ENCODE measurements at regions not wholly inside any gene's neighbourhood (a gene's known extent, or its start where the extent isn't known, plus 50 kb on each side); places are given as distances from the start of the nearest gene placed in this dataset.

- H3K4me1 Mint-ChIP-seq (ENCODE audit: low read depth): peaks cover 2% of the 10 kb centered on the region
- H3K4me3 Mint-ChIP-seq (ENCODE audit: low read depth): no peak overlapping the region
- H3K36me3 Mint-ChIP-seq (ENCODE audit: insufficient read depth): no peaks in the 10 kb centered on the region
- TF ChIP-seq CTCF (IDR thresholded peaks at IDR 0.05; ENCODE audit: unreplicated experiment): no peak
- H3K27ac Mint-ChIP-seq: no peak overlapping the region
- no peak for DNase-seq (ENCODE audit: low spot score, unreplicated experiment)
- no peaks in the 10 kb centered on the region for H3K27me3 Mint-ChIP-seq
- H3K9me3 Mint-ChIP-seq (ENCODE audit: low read depth): peaks cover 10% of the 10 kb centered on the region
Observed at GRCh38 chr12:33581613-33582122, 142.0 kb upstream of the SYT10 start.

GRCh38 chr12:33586576-33586975 is 147.0 kb upstream of the SYT10 start:
- H3K4me1 Mint-ChIP-seq (ENCODE audit: low read depth): peaks cover 11% of the 10 kb centered on the region
- H3K27me3 Mint-ChIP-seq: no peaks in the 10 kb centered on the region
- DNase-seq (ENCODE audit: low spot score, unreplicated experiment): no peak
- no peaks in the 10 kb centered on the region for H3K9me3 Mint-ChIP-seq (ENCODE audit: low read depth)
- H3K27ac Mint-ChIP-seq: no peak overlapping the region
- no peaks in the 10 kb centered on the region for H3K36me3 Mint-ChIP-seq (ENCODE audit: insufficient read depth)
- no peak overlapping the region for H3K4me3 Mint-ChIP-seq (ENCODE audit: low read depth)
- TF ChIP-seq CTCF (IDR thresholded peaks at IDR 0.05; ENCODE audit: unreplicated experiment): no peak

GRCh38 chr12:33587354-33587753 is 147.7 kb upstream of the SYT10 start:
- TF ChIP-seq CTCF (IDR thresholded peaks at IDR 0.05; ENCODE audit: unreplicated experiment): no peak
- DNase-seq (ENCODE audit: low spot score, unreplicated experiment): no peak
- H3K27me3 Mint-ChIP-seq: no peaks in the 10 kb centered on the region
- peaks cover 9% of the 10 kb centered on the region for H3K4me1 Mint-ChIP-seq (ENCODE audit: low read depth)
- no peaks in the 10 kb centered on the region for H3K9me3 Mint-ChIP-seq (ENCODE audit: low read depth)
- no peak overlapping the region for H3K27ac Mint-ChIP-seq
- H3K4me3 Mint-ChIP-seq (ENCODE audit: low read depth): no peak overlapping the region
- H3K36me3 Mint-ChIP-seq (ENCODE audit: insufficient read depth): no peaks in the 10 kb centered on the region

GRCh38 chr12:33587784-33588712 is 148.4 kb upstream of the SYT10 start:
- H3K36me3 Mint-ChIP-seq (ENCODE audit: insufficient read depth): no peaks in the 10 kb centered on the region
- no peak overlapping the region for H3K4me3 Mint-ChIP-seq (ENCODE audit: low read depth)
- H3K27ac Mint-ChIP-seq: no peak overlapping the region
- H3K9me3 Mint-ChIP-seq (ENCODE audit: low read depth): no peaks in the 10 kb centered on the region
- no peak for DNase-seq (ENCODE audit: low spot score, unreplicated experiment)
- peaks cover 9% of the 10 kb centered on the region for H3K4me1 Mint-ChIP-seq (ENCODE audit: low read depth)
- no peak for TF ChIP-seq CTCF (IDR thresholded peaks at IDR 0.05; ENCODE audit: unreplicated experiment)
- no peaks in the 10 kb centered on the region for H3K27me3 Mint-ChIP-seq

- no peak for TF ChIP-seq CTCF (IDR thresholded peaks at IDR 0.05; ENCODE audit: unreplicated experiment)
- H3K4me1 Mint-ChIP-seq (ENCODE audit: low read depth): peaks cover 9% of the 10 kb centered on the region
- DNase-seq (ENCODE audit: low spot score, unreplicated experiment): no peak
- no peaks in the 10 kb centered on the region for H3K9me3 Mint-ChIP-seq (ENCODE audit: low read depth)
- H3K27ac Mint-ChIP-seq: no peak overlapping the region
- H3K4me3 Mint-ChIP-seq (ENCODE audit: low read depth): no peak overlapping the region
- H3K27me3 Mint-ChIP-seq: no peaks in the 10 kb centered on the region
- H3K36me3 Mint-ChIP-seq (ENCODE audit: insufficient read depth): no peaks in the 10 kb centered on the region
Observed at GRCh38 chr12:33588725-33589405, 149.2 kb upstream of the SYT10 start.
